OCI-LY3 (cell line): ENCODE measurements at regions not wholly inside any gene's neighbourhood (a gene's known extent, or its start where the extent isn't known, plus 50 kb on each side); places are given as distances from the start of the nearest gene placed in this dataset.
A peak's percentile ranks its signal among the peaks of the same experiment; 100 is the strongest.

ENCODE experiments used
- H2AFZ ChIP-seq: fragments of 200-600, 300-600 bp; shearing (Covaris generic); 2 replicates; pipeline ENCODE4 v1.6.0; 2014; ENCODE audit warnings: antibody characterized with exemption, low read depth, low read length
- H3K27ac ChIP-seq: fragments of 200-600, 300-600 bp; sonication (generic); 2 replicates; pipeline ENCODE4 v1.5.1; 2014; ENCODE audit warnings: mild to moderate bottlenecking, low read length, moderate library complexity, mixed read lengths
- H3K27me3 ChIP-seq: fragments of 200-600, 300-600 bp; sonication (generic); 2 replicates; pipeline ENCODE4 v1.6.1; 2014; ENCODE audit warnings: low read depth, low read length, mixed read lengths
- H3K36me3 ChIP-seq: fragments of 200-600, 300-600 bp; sonication (generic); replicated peaks from 2 replicates; pipeline ENCODE3; 2014; ENCODE audit warnings: low read depth, low read length, mixed read lengths
- H3K4me1 ChIP-seq: fragments of 300-600, 200-600 bp; sonication (generic); 2 replicates; pipeline ENCODE4 v1.6.1; 2014; ENCODE audit warnings: low read length, mixed read lengths
- H3K4me2 ChIP-seq: fragments of 200-600, 300-600 bp; sonication (generic); 2 replicates; pipeline ENCODE4 v1.6.1; 2014; ENCODE audit warnings: low read length, mixed read lengths
- H3K4me3 ChIP-seq: fragments of 300-600, 200-600 bp; sonication (generic); 2 replicates; pipeline ENCODE4 v1.5.1; 2014; ENCODE audit warnings: antibody characterized with exemption, mild to moderate bottlenecking, low read length, moderate library complexity
- H3K79me2 ChIP-seq: fragments of 300-600, 200-600 bp; shearing (Covaris generic); 2 replicates; pipeline ENCODE4 v1.6.1; 2014; ENCODE audit warnings: mild to moderate bottlenecking, low read length, mixed read lengths
- H3K9ac ChIP-seq: fragments of 300-600, 200-600 bp; shearing (Covaris generic); 2 replicates; pipeline ENCODE4 v1.6.0; 2014; ENCODE audit warnings: mild to moderate bottlenecking, low read length, moderate library complexity
- H3K9me3 ChIP-seq: fragments of 200-600, 300-600 bp; shearing (Covaris generic); 2 replicates; pipeline ENCODE4 v1.6.1; 2014; ENCODE audit warnings: low read length, mixed read lengths; ENCODE audit not compliant: insufficient read depth
- H4K20me1 ChIP-seq: fragments of 200-600, 300-600 bp; sonication (generic); 2 replicates; pipeline ENCODE4 v1.6.1; 2016; ENCODE audit warnings: low read length, mixed read lengths; ENCODE audit not compliant: insufficient read depth
- EZH2phosphoT487 ChIP-seq: fragments of 200-600 bp; shearing (Covaris generic); IDR thresholded peaks from 2 replicates; pipeline ENCODE4 v1.6.1; 2018; ENCODE audit warnings: antibody characterized with exemption, mixed run types, low read depth
- TF ChIP-seq, protein P1 (sequence below): fragments of 200-600, 300-600 bp; sonication (generic); IDR thresholded peaks from 2 replicates; pipeline ENCODE4 v1.5.1; 2014; ENCODE audit warnings: antibody characterized with exemption, low read length, low read depth

DNA sequence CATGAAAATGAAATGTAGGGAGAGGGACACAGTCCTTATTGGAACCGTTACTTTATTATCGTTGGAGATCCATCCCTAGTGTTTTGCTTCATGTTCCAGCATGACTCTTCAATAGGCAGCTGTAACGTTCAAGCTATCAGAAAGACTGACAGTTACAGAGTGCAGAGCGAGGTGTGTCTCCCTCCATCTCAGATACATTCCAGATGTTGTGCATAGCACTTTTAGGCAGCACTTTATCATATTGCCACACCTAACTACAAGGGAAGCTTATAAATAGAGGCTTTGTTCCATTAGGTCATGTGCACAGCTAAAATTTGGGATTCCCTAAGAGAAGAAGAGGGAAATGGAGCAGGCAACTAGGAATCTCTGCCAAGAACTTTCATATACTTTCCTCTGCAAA lies 1009.6 kb downstream of the ROBO2 start:
- no peaks in the 10 kb centered on the region for H3K27me3 ChIP-seq
- H3K9me3 ChIP-seq, result no peaks in the 10 kb centered on the region
- peaks cover 7% of the 10 kb centered on the region for H3K36me3 ChIP-seq
- TF ChIP-seq, protein P1, sequence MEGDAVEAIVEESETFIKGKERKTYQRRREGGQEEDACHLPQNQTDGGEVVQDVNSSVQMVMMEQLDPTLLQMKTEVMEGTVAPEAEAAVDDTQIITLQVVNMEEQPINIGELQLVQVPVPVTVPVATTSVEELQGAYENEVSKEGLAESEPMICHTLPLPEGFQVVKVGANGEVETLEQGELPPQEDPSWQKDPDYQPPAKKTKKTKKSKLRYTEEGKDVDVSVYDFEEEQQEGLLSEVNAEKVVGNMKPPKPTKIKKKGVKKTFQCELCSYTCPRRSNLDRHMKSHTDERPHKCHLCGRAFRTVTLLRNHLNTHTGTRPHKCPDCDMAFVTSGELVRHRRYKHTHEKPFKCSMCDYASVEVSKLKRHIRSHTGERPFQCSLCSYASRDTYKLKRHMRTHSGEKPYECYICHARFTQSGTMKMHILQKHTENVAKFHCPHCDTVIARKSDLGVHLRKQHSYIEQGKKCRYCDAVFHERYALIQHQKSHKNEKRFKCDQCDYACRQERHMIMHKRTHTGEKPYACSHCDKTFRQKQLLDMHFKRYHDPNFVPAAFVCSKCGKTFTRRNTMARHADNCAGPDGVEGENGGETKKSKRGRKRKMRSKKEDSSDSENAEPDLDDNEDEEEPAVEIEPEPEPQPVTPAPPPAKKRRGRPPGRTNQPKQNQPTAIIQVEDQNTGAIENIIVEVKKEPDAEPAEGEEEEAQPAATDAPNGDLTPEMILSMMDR, result no peak
- no peak for TF ChIP-seq EZH2phosphoT487
- H3K4me2 ChIP-seq, result peak overlapping the region; percentile 78; the same call in 1 of the 2 replicates
- no peak overlapping the region for H3K4me3 ChIP-seq
- no peaks in the 10 kb centered on the region for H3K79me2 ChIP-seq
- peaks cover 26% of the 10 kb centered on the region for H3K4me1 ChIP-seq
- no peak overlapping the region for H2AFZ ChIP-seq
- H3K27ac ChIP-seq, result no peak overlapping the region
- no peak overlapping the region for H3K9ac ChIP-seq
- no peaks in the 10 kb centered on the region for H4K20me1 ChIP-seq

DNA sequence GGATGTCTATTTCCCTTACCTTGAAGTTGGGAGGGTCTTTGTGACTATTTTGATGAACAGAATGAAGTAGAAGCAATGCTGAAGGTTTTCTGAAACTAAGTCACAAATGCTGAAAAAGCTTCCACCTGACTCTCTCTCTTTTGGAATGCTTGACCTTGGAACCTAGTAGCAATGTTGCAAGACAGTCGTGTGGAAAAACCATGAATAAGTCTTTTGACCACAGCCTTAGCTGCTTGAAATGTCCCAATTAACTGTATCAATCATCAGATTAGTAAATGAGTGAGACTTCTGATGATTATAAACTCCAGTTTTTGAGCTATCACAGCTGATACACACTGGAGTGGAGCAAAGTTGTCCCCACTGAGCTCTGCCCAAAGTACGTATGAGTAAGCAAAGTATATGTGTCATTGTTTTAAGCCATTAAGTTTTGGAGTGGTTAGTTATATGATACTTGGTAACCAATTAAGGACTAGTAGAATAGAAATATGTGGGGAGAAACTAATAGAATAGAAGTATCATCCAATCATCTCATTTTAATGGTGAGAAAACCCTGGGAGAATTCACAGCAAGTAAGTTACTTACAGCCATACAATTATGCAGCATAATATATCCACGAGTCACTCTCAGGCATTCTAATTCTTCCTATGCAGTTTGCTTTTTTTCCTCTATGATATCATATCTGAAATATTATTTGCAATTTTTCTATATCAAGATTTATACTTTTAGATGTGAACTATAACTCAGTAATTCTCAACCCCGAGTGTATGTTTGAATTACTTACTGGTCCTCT lies 1010.6 kb downstream of the ROBO2 start:
- TF ChIP-seq EZH2phosphoT487, result no peak
- TF ChIP-seq, protein P1, result no peak
- Histone ChIP-seq H3K36me3 (peaks cover 3% of the 10 kb centered on the region), H2AFZ (no peak overlapping the region), H3K27me3 (no peaks in the 10 kb centered on the region), H3K4me3 (no peak overlapping the region), H3K9me3 (no peaks in the 10 kb centered on the region), H3K9ac (no peak overlapping the region), H4K20me1 (no peaks in the 10 kb centered on the region), H3K79me2 (no peaks in the 10 kb centered on the region), H3K27ac (no peak overlapping the region), H3K4me2 (no peak overlapping the region), H3K4me1 (peaks cover 21% of the 10 kb centered on the region)

DNA sequence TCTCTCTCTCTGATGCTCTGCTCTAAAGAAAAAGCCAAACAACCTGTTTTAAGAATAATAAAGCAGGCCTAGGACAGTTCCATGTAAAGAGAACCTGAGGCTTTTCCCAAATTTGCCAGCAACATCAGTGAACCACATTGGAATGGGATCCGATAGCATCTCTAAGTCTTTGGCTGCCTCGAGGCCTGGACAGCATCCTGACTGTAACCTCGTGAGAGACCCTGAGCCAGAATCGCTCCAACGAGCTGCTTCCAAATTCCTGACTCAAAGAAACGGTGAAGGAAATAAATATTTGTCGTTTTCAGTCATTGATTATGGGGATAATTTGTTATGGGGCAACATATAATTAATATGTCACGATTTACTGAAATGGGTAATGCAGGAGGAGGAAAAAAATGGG lies 1012.8 kb downstream of the ROBO2 start:
- Histone ChIP-seq H3K79me2 (no peaks in the 10 kb centered on the region), H3K9ac (no peak overlapping the region), H3K36me3 (peaks cover 3% of the 10 kb centered on the region), H2AFZ (no peak overlapping the region), H3K27me3 (no peaks in the 10 kb centered on the region), H3K9me3 (no peaks in the 10 kb centered on the region), H3K4me3 (no peak overlapping the region), H3K4me1 (peaks cover 17% of the 10 kb centered on the region), H4K20me1 (no peaks in the 10 kb centered on the region), H3K4me2 (no peak overlapping the region), H3K27ac (no peak overlapping the region)
- TF ChIP-seq EZH2phosphoT487, result no peak
- TF ChIP-seq, protein P1, result no peak

DNA sequence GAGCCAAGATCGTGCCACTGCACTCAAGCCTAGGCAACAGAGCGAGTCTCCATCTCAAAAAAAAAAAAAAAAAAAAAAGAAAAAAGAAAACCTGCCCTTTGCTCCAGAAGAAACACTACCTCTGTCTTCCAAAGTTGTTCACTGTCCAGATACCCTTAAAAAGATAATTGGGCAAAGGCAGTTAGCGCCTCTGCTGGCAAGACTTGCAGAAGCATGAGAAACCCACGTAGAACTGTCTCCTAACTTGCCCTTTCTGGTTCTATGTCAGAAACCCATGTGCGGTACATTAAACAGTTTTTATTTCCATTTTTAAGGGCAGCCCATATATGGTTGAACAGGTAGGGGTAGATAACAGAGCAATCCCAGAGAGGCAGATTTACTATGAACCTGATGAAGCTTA lies 1026.4 kb downstream of the ROBO2 start:
- H3K4me1 ChIP-seq, result no peaks in the 10 kb centered on the region
- TF ChIP-seq, protein P1, result no peak
- no peak for TF ChIP-seq EZH2phosphoT487

More for the DNA sequence above, 1026.4 kb downstream of the ROBO2 start:
- no peaks in the 10 kb centered on the region for H3K27me3 ChIP-seq
- no peaks in the 10 kb centered on the region for H3K36me3 ChIP-seq
- H3K27ac ChIP-seq, result no peak overlapping the region
- H3K79me2 ChIP-seq, result no peaks in the 10 kb centered on the region
- H3K4me2 ChIP-seq, result no peak overlapping the region
- no peak overlapping the region for H3K9ac ChIP-seq
- H2AFZ ChIP-seq, result no peak overlapping the region
- H3K9me3 ChIP-seq, result no peaks in the 10 kb centered on the region; the same call in 1 of the 2 replicates
- no peaks in the 10 kb centered on the region for H4K20me1 ChIP-seq
- H3K4me3 ChIP-seq, result no peak overlapping the region
